ENCODE measurements at regions not wholly inside any gene's neighbourhood (a gene's known extent, or its start where the extent isn't known, plus 50 kb on each side); places are given as distances from the start of the nearest gene placed in this dataset.
A peak's percentile ranks its signal among the peaks of the same experiment; 100 is the strongest.

DNA sequence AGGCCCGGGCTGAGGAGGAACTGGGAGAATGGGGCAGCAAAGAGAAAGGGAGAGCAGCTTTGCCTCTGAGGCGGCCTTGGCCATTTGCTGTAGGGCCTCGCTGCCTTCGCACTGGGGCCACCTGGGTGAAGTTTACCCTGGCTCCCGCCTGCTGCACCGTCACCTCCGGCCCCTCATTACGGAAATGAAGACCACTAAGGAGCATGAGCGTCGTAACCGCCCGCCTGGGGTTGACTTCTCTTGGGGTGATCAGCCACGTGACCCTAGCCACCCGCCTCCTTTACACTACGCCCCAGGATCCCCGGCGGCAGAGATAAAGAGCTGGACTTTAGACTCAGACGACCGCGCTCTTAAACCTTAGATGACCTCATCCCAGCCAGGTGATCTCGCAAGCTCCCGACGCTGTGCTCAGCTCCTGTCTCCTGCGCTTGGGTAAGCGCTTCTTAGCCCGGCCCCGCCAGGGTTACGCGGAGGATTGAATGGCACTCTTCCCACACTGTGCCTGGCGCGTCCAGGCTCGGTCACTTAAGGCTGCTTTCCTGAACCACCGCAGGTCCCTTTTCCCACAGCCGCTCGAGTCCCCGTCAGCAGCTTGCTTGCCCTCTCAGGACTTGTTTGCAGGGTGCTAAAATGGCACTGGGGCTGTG is 107.9 kb upstream of the LARP1 start:
- no peak for TF ChIP-seq ZSCAN9 (CRISPR knock-in tag; IDR thresholded peaks at IDR 0.05; ENCODE audit: borderline replicate concordance)
- no peak for TF ChIP-seq ZFP36 (IDR thresholded peaks at IDR 0.05; ENCODE audit: borderline replicate concordance, low read depth, low read length, partially characterized antibody)
- peak in 1 of 2 experiments; percentile 62; a peak in 2 of 4 replicates for TF ChIP-seq NR2F1 (CRISPR knock-in tag; IDR thresholded peaks at IDR 0.05)
- TF ChIP-seq KDM1A (CRISPR knock-in tag; IDR thresholded peaks at IDR 0.05): no peak
- no peak for TF ChIP-seq AGO1 (IDR thresholded peaks at IDR 0.05; ENCODE audit: low read depth, low read length, poor library complexity, severe bottlenecking)
- no peak for TF ChIP-seq TAF15 (IDR thresholded peaks at IDR 0.05; ENCODE audit: low read depth, low read length, poor library complexity, severe bottlenecking)
- TF ChIP-seq NR2C2 (CRISPR knock-in tag; IDR thresholded peaks at IDR 0.05; ENCODE audit: borderline replicate concordance): no peak
- TF ChIP-seq ZNF780A (CRISPR knock-in tag; IDR thresholded peaks at IDR 0.05): no peak
- TF ChIP-seq ZSCAN29 (CRISPR knock-in tag; conservative IDR thresholded peaks at IDR 0.05): no peak
- TF ChIP-seq SMARCC2 (IDR thresholded peaks at IDR 0.05): no peak
- peak; percentile 32 to 65; a peak in 3 of 4 replicates for TF ChIP-seq EP300 (IDR thresholded peaks at IDR 0.05; ENCODE audit: low read depth in 2 of 2, low read length in 2 of 2)
- 0 out of 2 replicates have a peak, but pooled peaks have one; percentile 24 for TF ChIP-seq EP300 (CRISPR knock-in tag; IDR thresholded peaks at IDR 0.05; ENCODE audit: borderline replicate concordance)
- TF ChIP-seq, protein P1, sequence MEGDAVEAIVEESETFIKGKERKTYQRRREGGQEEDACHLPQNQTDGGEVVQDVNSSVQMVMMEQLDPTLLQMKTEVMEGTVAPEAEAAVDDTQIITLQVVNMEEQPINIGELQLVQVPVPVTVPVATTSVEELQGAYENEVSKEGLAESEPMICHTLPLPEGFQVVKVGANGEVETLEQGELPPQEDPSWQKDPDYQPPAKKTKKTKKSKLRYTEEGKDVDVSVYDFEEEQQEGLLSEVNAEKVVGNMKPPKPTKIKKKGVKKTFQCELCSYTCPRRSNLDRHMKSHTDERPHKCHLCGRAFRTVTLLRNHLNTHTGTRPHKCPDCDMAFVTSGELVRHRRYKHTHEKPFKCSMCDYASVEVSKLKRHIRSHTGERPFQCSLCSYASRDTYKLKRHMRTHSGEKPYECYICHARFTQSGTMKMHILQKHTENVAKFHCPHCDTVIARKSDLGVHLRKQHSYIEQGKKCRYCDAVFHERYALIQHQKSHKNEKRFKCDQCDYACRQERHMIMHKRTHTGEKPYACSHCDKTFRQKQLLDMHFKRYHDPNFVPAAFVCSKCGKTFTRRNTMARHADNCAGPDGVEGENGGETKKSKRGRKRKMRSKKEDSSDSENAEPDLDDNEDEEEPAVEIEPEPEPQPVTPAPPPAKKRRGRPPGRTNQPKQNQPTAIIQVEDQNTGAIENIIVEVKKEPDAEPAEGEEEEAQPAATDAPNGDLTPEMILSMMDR (CRISPR knock-in tag; IDR thresholded peaks at IDR 0.05): 0 out of 2 replicates have a peak, but pooled peaks have one; percentile 16
- TF ChIP-seq ZNF816 (CRISPR knock-in tag; IDR thresholded peaks at IDR 0.05; ENCODE audit: borderline replicate concordance): 0 out of 2 replicates have a peak, but pooled peaks have one; percentile 75
